H9 (cell line): ENCODE measurements at regions not wholly inside any gene's neighbourhood (a gene's known extent, or its start where the extent isn't known, plus 50 kb on each side); places are given as distances from the start of the nearest gene placed in this dataset.
A peak's percentile ranks its signal among the peaks of the same experiment; 100 is the strongest.
"Not testable (repeated sequence)": the region's sequence is repeated elsewhere in the genome, so short reads cannot be mapped to it uniquely, and the experiment has no call there.

Experiments
- DNase-seq: peaks from one replicate; pipeline ENCODE4 v3.0.0-alpha.2; 2017
- H2AFZ ChIP-seq: one replicate; pipeline ENCODE4 v1.6.1; 2013; ENCODE audit warnings: mild to moderate bottlenecking, low read length, control low read depth, moderate library complexity
- H2AK5ac ChIP-seq: 2 replicates; pipeline ENCODE4 v1.6.1; 2013; ENCODE audit warnings: low read length, control low read depth, mixed read lengths; ENCODE audit not compliant: insufficient read length
- H2BK120ac ChIP-seq: one replicate; pipeline ENCODE4 v1.6.1; 2013; ENCODE audit warnings: low read depth, mild to moderate bottlenecking, low read length, control low read depth, inconsistent platforms; ENCODE audit not compliant: poor library complexity, severe bottlenecking
- H2BK12ac ChIP-seq: 2 replicates; pipeline ENCODE4 v1.6.1; 2013; ENCODE audit warnings: low read length, control low read depth, mixed read lengths, low read depth; ENCODE audit not compliant: insufficient read length
- H2BK15ac ChIP-seq: 2 replicates; pipeline ENCODE4 v1.6.1; 2013; ENCODE audit warnings: low read depth, low read length, control low read depth
- H2BK20ac ChIP-seq: one replicate; pipeline ENCODE4 v1.6.1; 2013; ENCODE audit warnings: low read depth, mild to moderate bottlenecking, low read length, control low read depth, inconsistent platforms; ENCODE audit not compliant: poor library complexity, severe bottlenecking
- H2BK5ac ChIP-seq: 2 replicates; pipeline ENCODE4 v1.6.1; 2013; ENCODE audit warnings: low read length, control low read depth, mixed read lengths; ENCODE audit not compliant: insufficient read length
- H3K14ac ChIP-seq: 2 replicates; pipeline ENCODE4 v1.6.1; 2013; ENCODE audit warnings: low read length, control low read depth; ENCODE audit not compliant: insufficient read depth
- H3K18ac ChIP-seq: 2 replicates; pipeline ENCODE4 v1.6.1; 2013; ENCODE audit warnings: low read depth, mild to moderate bottlenecking, mixed read lengths, low read length, control low read depth; ENCODE audit not compliant: insufficient read length
- H3K23ac ChIP-seq: 2 replicates; pipeline ENCODE4 v1.6.1; 2013; ENCODE audit warnings: low read length, control low read depth, mixed read lengths, low read depth; ENCODE audit not compliant: insufficient read length
- H3K23me2 ChIP-seq: 2 replicates; pipeline ENCODE4 v1.6.1; 2013; ENCODE audit warnings: low read depth, mild to moderate bottlenecking, mixed read lengths, low read length, control low read depth; ENCODE audit not compliant: insufficient read length, poor library complexity, severe bottlenecking
- H3K27ac ChIP-seq: 2 replicates; pipeline ENCODE4 v1.5.1; 2013; ENCODE audit warnings: low read length, control low read depth, mixed read lengths, low read depth; ENCODE audit not compliant: insufficient read length
- H3K27me3 ChIP-seq: 2 replicates; pipeline ENCODE4 v1.6.1; 2013; ENCODE audit warnings: low read length, control low read depth, inconsistent platforms; ENCODE audit not compliant: insufficient read depth
- H3K4ac ChIP-seq: 2 replicates; pipeline ENCODE4 v1.6.1; 2013; ENCODE audit warnings: low read depth, mild to moderate bottlenecking, control low read depth, inconsistent platforms, low read length, moderate library complexity
- H3K4me1 ChIP-seq: 2 replicates; pipeline ENCODE4 v1.6.1; 2013; ENCODE audit warnings: low read length, control low read depth, inconsistent platforms; ENCODE audit not compliant: insufficient read depth
- H3K4me2 ChIP-seq: 2 replicates; pipeline ENCODE4 v1.6.1; 2013; ENCODE audit warnings: low read length, control low read depth, mixed read lengths; ENCODE audit not compliant: insufficient read length, insufficient read depth
- H3K56ac ChIP-seq: 2 replicates; pipeline ENCODE4 v1.6.1; 2013; ENCODE audit warnings: low read depth, mild to moderate bottlenecking, mixed read lengths, low read length, control low read depth; ENCODE audit not compliant: insufficient read length
- H3K79me1 ChIP-seq: 2 replicates; pipeline ENCODE4 v1.6.1; 2013; ENCODE audit warnings: low read depth, mild to moderate bottlenecking, moderate library complexity, low read length, control low read depth, inconsistent platforms; ENCODE audit not compliant: insufficient read depth, poor library complexity, severe bottlenecking
- H3K79me2 ChIP-seq: 2 replicates; pipeline ENCODE4 v1.6.1; 2013; ENCODE audit warnings: low read length, control low read depth, inconsistent platforms; ENCODE audit not compliant: insufficient read depth
- H3K9ac ChIP-seq: 2 replicates; pipeline ENCODE4 v1.6.1; 2013; ENCODE audit warnings: low read length, control low read depth, mixed read lengths; ENCODE audit not compliant: insufficient read length; ENCODE audit errors: extremely low read depth
- H3K9me3 ChIP-seq: one replicate; pipeline ENCODE4 v1.6.1; 2013; ENCODE audit warnings: low read depth, low read length, inconsistent platforms; ENCODE audit not compliant: control insufficient read depth
- H3T11ph ChIP-seq: one replicate; pipeline ENCODE4 v1.6.1; 2013; ENCODE audit warnings: mild to moderate bottlenecking, low read length, control low read depth, inconsistent platforms
- H4K20me1 ChIP-seq: one replicate; pipeline ENCODE4 v1.6.1; 2013; ENCODE audit not compliant: control insufficient read depth, insufficient read length, insufficient read depth
- H4K5ac ChIP-seq: 2 replicates; pipeline ENCODE4 v1.6.1; 2013; ENCODE audit warnings: low read depth, mild to moderate bottlenecking, mixed read lengths, low read length, control low read depth; ENCODE audit not compliant: insufficient read length
- H4K8ac ChIP-seq: replicated peaks from 2 replicates; pipeline ENCODE4 v1.6.1; 2013; ENCODE audit warnings: low read length, control low read depth, mixed read lengths, low read depth; ENCODE audit not compliant: insufficient read length
- H4K91ac ChIP-seq: 2 replicates; pipeline ENCODE4 v1.6.1; 2013; ENCODE audit warnings: low read depth, mild to moderate bottlenecking, moderate library complexity, mixed read lengths, low read length, control low read depth; ENCODE audit not compliant: insufficient read length
- H3K27ac Mint-ChIP-seq, 3 experiments: 2 replicates in 2 of 3; 3 replicates in 1 of 3; pipeline ENCODE4 v1.8.0; 2020 to 2021; ENCODE audit warnings: mixed read lengths in 3 of 3, mild to moderate bottlenecking in 1 of 3, moderate library complexity in 1 of 3
- H3K27me3 Mint-ChIP-seq: 2 replicates; pipeline ENCODE4 v1.8.0; 2021; ENCODE audit warnings: low read depth, mild to moderate bottlenecking, moderate library complexity, mixed read lengths
- H3K36me3 Mint-ChIP-seq, 3 experiments: 2 replicates in 2 of 3; 3 replicates in 1 of 3; pipeline ENCODE4 v1.8.0; 2020 to 2021; ENCODE audit warnings: low read depth in 3 of 3, mixed read lengths in 3 of 3; ENCODE audit not compliant: insufficient read depth in 1 of 3
- H3K4me1 Mint-ChIP-seq, 2 experiments: 2 replicates each; pipeline ENCODE4 v1.8.0; 2020; ENCODE audit warnings: mixed read lengths in 2 of 2
- H3K4me3 Mint-ChIP-seq, 2 experiments: 2 replicates in 1 of 2; 3 replicates in 1 of 2; pipeline ENCODE4 v1.8.0; 2020 to 2021; ENCODE audit warnings: mild to moderate bottlenecking in 2 of 2, mixed read lengths in 2 of 2, moderate library complexity in 1 of 2
- H3K9me3 Mint-ChIP-seq, 2 experiments: 2 replicates in 1 of 2; 3 replicates in 1 of 2; pipeline ENCODE4 v1.8.0; 2020; ENCODE audit warnings: mild to moderate bottlenecking in 2 of 2, mixed read lengths in 2 of 2, moderate library complexity in 1 of 2
- WGBS: extraction: QIAGEN DNeasy Blood & Tissue Kit; methylation state at CpG from one replicate; pipeline ENCODE4 v1.1.7; 2013; ENCODE audit warnings: missing lambda C conversion rate, low lambda C conversion rate, mixed read lengths; ENCODE audit not compliant: insufficient read length; ENCODE audit errors: extremely low coverage; 5-methylcytosine and 5-hydroxymethylcytosine counted together
- TF ChIP-seq, protein P1 (sequence below): fragments of 200-600 bp; sonication (generic); conservative IDR thresholded peaks from 3 replicates; pipeline ENCODE4 v1.8.0; 2021; ENCODE audit warnings: antibody characterized with exemption, mild to moderate bottlenecking

DNA sequence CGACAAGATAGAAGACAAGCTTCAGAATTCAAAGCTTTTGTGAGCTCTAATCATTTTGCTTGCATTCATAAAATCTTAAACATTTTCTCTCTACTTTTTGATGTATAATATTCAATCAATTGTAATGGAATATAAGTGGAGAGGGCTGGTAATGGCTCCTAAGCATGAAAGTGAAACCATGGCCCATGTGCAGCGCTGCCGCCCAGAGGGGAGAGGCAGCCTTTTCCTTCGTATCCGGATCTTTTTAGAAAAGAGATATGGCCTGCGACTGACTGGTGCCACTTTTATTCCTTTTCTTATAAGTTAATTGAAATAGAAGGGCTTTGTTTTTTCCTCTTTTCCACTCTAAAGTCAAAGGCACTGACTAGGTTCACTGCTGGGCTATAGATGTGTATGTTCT lies 655.2 kb downstream of the TTLL7 start:
- WGBS, result no CpG with 5 or more reads among the region's 6 CpGs
- not testable (repeated sequence) for H3K4ac ChIP-seq

DNA sequence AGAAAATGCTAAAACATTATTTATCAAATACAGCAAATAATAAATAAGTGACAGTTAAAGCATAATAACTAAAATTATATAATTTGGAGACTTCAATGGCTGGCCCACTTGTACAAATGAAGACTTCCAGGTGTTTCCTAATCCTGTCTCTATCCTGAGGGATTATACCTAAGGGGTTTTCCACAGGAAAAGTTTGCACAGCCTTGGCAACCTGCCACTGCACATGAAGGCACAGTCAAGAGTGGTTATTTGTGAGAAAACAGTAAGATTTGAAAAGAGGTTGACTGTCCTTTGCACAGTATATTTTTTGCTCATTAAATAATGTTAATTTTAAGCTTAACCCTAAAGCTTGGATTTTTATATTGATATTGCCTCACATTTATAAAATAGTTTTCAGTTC lies 655.9 kb downstream of the TTLL7 start:
- H2BK12ac ChIP-seq, H3K4me1 ChIP-seq, H4K20me1 ChIP-seq, H3K36me3 Mint-ChIP-seq, H4K91ac ChIP-seq, H3T11ph ChIP-seq, DNase-seq, H3K9me3 ChIP-seq, H3K79me1 ChIP-seq, H3K56ac ChIP-seq, H3K27me3 Mint-ChIP-seq, H2BK5ac ChIP-seq, H3K4me1 Mint-ChIP-seq, H3K27ac Mint-ChIP-seq, H4K8ac ChIP-seq, H3K4me2 ChIP-seq, H2AK5ac ChIP-seq, H2BK15ac ChIP-seq, H3K9me3 Mint-ChIP-seq, H3K9ac ChIP-seq, H3K4ac ChIP-seq, H3K27me3 ChIP-seq, H2BK20ac ChIP-seq, H3K14ac ChIP-seq, H4K5ac ChIP-seq, H3K18ac ChIP-seq, H3K4me3 Mint-ChIP-seq, H2AFZ ChIP-seq, H3K79me2 ChIP-seq, H3K23me2 ChIP-seq, H3K23ac ChIP-seq, H2BK120ac ChIP-seq, H3K27ac ChIP-seq: not testable (repeated sequence)

More for the DNA sequence above, 655.2 kb downstream of the TTLL7 start:
- H3K56ac ChIP-seq, H2BK5ac ChIP-seq, H3K9ac ChIP-seq, H2AFZ ChIP-seq, H4K8ac ChIP-seq, H3K27me3 ChIP-seq, H3K4me1 ChIP-seq, H3K4me1 Mint-ChIP-seq, H3K14ac ChIP-seq, H3K23ac ChIP-seq, H2AK5ac ChIP-seq, H4K91ac ChIP-seq, H3K36me3 Mint-ChIP-seq, H4K5ac ChIP-seq, H3K9me3 ChIP-seq, H3K27ac ChIP-seq, H4K20me1 ChIP-seq, H2BK15ac ChIP-seq, H3K4me2 ChIP-seq, H2BK120ac ChIP-seq, H3K18ac ChIP-seq, H3T11ph ChIP-seq, H3K27me3 Mint-ChIP-seq, H3K4me3 Mint-ChIP-seq, H3K79me2 ChIP-seq, DNase-seq, H3K27ac Mint-ChIP-seq, H3K79me1 ChIP-seq, H2BK20ac ChIP-seq, H3K23me2 ChIP-seq, H3K9me3 Mint-ChIP-seq, H2BK12ac ChIP-seq: not testable (repeated sequence)
- TF ChIP-seq, protein P1, sequence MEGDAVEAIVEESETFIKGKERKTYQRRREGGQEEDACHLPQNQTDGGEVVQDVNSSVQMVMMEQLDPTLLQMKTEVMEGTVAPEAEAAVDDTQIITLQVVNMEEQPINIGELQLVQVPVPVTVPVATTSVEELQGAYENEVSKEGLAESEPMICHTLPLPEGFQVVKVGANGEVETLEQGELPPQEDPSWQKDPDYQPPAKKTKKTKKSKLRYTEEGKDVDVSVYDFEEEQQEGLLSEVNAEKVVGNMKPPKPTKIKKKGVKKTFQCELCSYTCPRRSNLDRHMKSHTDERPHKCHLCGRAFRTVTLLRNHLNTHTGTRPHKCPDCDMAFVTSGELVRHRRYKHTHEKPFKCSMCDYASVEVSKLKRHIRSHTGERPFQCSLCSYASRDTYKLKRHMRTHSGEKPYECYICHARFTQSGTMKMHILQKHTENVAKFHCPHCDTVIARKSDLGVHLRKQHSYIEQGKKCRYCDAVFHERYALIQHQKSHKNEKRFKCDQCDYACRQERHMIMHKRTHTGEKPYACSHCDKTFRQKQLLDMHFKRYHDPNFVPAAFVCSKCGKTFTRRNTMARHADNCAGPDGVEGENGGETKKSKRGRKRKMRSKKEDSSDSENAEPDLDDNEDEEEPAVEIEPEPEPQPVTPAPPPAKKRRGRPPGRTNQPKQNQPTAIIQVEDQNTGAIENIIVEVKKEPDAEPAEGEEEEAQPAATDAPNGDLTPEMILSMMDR, result peak; percentile 45; the same call in 2 of the 3 replicates
